GM21390 (cell line): ENCODE measurements at regions not wholly inside any gene's neighbourhood (a gene's known extent, or its start where the extent isn't known, plus 50 kb on each side); places are given as distances from the start of the nearest gene placed in this dataset.
"Not testable (repeated sequence)": the region's sequence is repeated elsewhere in the genome, so short reads cannot be mapped to it uniquely, and the experiment has no call there.

ENCODE experiments used
- ATAC-seq: cut with Tn5 transposase; IDR thresholded peaks from one replicate; pipeline ENCODE4 v1.9.1; 2021; ENCODE audit not compliant: unreplicated experiment

GRCh38 chr5:86671536-86671935, 53.8 kb downstream of the COX7C start:
- ATAC-seq, result no peak

DNA sequence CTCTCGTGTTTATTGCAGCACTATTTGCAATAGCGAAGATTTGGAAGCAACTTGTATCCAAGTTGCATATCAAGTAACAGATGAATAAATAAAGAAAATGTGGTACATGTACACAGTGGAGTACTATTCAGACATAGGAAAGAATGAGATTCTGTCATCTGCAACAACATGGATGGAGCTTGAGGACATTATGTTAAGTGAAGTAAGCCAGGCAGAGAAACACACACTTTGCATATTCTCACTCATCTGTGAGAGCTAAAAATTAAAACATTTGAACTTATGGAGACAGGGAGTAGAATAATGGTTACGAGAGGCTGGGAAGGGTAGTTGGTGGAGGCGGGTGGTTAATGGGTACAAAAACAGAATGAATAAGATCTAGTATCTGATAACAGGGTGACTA, 56.3 kb downstream of the COX7C start:
- ATAC-seq, result no peak

DNA sequence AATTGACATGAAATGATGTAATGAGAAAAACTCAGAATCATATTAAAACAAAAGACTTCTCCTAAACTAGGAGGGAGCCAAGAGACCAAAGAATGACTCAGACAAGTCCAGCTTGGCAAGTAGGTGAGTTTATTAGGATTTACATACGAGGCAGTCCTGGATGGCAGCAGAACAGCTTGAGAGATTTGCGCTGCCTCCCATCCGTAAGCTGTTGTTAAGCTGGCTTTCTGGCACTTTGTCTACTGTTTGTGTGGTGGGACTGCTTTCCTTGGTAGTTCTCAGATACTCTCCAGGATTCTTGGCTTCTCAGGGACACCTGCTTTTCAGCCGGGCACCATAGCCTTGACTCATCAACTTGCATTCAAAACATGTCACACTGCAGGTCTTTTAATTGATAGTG, 57.6 kb downstream of the COX7C start:
- no peak for ATAC-seq

DNA sequence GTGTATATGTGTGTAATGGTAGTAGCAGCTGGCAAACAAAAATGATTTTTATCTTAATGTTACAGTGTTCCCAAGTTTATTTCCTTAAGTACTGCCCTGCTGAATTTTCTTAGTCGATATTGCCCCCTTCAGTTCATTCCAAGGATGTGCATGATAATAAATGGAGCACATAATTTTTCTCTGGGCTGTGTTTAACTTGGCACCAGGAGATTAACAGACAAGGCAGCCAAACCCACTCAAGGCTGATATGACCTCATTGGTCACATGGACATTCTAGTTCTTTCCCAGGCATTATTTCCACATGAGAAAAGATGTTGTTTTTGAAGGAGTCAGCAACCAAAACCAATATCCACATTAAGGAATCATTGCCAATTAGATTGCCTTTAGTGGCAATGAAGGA, 61.8 kb downstream of the COX7C start:
- peak; percentile 67 for ATAC-seq

GRCh38 chr5:86679949-86680348, 62.2 kb downstream of the COX7C start:
- no peak for ATAC-seq

DNA sequence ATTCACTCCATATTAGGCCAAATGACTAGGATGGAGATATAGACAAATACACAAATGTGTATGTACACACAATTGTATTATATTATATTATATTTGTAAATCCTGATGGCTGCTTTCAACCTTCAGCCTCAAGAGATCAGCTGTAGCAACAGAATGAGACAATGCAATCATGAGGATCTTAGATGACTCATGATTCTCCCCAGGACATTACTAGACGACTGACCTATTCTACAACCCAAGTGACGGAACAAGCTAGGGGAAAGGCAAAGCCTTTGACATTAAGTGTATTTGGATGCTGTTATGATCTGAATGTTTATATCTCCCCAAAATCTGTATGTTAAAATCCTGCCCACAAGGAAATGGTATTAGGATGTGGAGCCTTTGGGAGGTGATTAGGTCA, 66.5 kb downstream of the COX7C start:
- no peak for ATAC-seq

DNA sequence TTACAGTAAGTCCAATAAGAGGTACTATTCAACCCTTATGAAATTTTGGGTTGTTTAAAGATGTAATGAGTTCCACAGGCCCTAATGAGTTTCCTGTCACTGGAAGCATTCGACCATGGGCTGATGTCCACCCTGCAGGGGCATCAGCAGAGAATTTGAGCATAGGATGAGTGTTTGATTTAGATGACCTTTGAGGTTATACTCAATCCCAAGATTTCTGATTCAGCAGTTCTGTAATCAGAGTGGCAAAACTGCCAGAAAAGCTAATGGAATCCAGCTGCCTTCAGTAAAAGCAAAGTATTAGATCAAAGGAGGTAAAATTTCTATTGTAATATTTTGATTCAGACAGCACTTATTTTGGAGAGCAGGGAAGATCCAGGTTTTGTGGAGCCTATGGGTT, 68.3 kb downstream of the COX7C start:
- no peak for ATAC-seq

DNA sequence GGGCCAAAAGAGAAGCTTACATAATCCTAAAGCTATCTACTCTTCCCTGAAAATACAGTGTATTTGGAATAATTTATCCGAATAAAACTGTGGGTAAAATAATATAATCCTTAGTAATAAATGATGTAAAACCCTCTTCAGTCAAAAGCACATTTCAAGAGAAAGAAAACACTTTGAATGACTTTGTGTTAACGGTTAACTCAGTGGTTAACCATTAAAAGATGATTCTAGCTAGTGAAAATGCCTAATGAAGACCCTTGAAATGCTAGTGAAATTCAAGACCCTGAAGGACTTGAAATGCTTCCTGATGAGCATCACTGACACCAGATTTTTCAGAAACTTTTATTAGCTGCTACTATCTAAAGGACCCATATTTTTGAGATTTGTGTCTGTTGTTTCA, 70.7 kb downstream of the COX7C start:
- ATAC-seq, result no peak

DNA sequence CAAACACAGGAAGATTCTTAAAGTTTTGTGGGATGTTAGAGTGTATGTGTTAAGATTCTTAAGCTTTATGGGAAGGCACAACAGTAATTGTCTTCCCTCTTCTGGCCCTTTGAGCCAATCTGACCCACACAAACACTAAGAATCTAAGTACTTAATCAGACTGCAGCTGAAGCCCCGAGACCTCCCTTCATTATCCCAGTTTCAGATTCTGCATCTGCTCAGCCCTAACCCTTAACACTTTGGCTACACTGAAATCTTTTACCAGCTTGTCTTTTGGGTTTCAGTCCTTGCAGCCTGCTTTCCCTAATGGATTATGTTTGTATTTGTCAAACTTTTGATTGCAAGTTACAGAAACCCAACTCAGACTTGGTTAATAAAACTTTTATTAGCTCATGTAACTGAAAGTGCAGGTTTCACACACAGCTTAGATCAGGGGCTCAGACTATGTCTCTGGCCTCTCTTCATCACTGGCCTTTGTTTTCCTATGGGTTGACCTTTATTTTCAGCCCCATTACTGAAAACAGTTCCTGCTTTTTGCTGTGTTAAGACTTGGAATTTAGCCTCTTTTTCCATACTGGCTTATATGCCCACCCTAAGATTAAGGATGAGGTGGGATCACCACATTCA, 71.5 kb downstream of the COX7C start:
- no peak for ATAC-seq

- no peak for ATAC-seq
Measured at GRCh38 chr5:86709157-86709881, 91.6 kb downstream of the COX7C start.

DNA sequence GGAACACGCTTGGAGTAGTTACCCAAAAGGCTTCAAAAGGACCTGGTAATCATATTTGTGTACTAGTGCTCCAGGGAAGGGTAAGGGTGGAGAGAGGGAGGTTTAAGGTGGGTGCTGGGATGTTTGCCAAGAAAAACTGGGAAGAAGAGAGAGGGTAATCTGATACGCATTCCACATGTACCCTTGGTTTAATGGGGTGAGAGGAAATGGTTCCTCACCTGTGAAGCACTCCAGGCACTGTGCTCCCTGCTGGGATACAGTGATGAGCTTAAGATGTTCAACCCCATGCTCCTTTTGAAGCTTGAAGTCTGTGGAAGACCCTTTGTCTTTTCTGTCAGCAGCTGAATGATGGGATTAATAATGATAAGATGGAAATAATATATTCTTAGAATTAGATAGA, 98.4 kb downstream of the COX7C start:
- ATAC-seq, result no peak

GRCh38 chr5:86731319-86732117, 113.8 kb downstream of the COX7C start:
- ATAC-seq, result not testable (repeated sequence)

- no peak for ATAC-seq
Measured at GRCh38 chr5:86735370-86735769, 117.6 kb downstream of the COX7C start.

GRCh38 chr5:86737579-86737978, 119.8 kb downstream of the COX7C start:
- ATAC-seq, result no peak

DNA sequence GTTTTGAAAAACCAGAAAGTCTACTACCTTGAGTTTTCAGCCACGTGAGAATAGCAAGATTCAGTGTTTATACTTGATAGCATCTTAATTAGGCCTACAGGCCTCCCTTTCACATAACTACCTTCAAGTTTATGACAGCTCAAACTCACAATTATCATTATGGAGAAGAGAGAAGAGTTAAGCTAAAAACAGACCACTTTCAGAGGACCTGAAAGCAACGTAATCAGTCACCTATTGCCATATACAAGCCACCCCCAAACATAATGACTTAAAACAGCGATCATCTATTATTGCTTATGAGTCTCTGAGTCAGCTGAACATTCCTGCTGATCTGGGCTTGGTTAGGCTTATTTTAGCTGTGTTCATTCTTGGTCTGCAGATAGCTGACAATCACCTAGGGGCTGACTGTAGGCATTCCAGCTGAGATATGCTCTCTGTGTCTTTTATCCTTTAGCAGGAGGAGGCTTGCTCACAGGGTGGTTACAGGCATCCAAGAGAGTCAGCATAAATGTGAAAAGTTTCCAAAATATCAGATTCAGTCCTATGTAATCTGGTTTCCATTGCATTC, 130.9 kb downstream of the COX7C start:
- no peak for ATAC-seq

DNA sequence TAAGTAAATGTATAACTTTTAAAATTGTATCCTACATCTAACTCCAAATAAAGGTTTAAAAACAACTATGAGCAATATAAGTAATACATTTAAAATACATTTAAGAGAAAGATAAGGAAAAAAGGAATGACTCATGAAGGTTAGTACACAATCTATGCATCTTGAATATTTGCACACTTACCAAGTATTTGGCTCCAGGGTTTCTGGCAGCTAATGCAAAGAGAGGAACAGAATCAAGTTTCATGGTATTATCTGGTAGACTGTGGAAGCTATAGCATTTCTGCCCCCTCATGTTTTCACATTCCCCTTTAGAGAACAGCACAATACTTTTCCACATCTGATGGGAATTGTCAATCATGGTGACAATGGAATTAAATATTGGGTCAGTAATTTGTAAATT, 132.1 kb downstream of the COX7C start:
- no peak for ATAC-seq

- ATAC-seq, result no peak
Measured at GRCh38 chr5:86756839-86757238, 139.1 kb downstream of the COX7C start.

DNA sequence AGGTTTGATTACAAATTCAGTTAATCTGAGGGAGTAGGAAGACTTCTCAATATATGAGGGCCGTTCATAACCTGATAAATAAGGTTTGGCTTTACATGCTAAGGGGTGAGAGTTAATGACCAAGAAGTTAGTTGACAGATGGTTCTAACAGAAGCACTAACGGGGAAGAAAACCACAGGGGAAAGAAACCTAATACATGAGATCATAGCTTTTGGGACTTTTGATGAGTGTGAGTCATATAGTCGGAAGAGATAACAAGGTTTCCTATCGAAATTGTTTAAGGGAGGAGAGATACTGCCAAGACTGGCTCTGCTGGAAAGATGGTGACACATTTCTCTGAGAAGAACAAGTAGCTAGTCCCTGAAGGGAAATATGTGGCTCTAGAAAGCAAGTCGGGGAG, 140.1 kb downstream of the COX7C start:
- no peak for ATAC-seq

DNA sequence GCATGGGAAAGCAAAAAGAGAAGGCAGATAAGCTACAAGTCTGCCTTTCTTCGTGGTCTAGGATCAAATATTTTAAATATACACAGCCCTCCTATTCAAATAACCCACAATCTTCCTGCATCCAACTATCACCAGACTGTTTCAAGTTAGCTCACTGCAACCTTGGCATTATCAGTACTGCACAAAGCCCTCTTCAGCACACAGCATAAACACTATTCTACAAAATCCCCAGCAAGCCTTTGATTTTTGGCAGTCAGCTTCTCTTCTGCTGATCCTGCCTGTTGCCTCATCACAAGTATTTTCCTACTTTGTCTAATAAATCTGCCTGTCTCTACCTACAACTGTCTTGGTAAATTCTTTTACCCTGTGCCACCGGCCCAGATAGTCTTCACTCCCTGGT, 142.9 kb downstream of the COX7C start:
- ATAC-seq, result no peak

DNA sequence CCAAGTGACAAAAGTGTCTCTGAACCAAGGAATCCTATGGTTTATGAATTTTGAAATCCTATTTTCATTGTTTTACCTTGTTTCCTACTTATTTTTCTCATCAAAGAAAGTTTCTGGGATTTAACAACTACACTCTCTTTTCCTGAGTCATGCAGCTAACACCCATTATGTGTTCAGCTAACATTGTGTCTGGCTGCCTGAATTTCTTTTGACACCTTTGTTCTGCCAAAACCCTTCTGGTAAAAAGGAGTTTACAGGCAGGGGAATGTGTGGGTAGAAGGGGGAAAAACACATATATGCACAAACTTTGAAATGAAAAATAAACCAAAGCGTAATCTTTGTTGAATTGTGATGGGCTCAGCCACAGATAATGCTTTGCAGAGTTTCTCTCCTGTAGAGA, 146.2 kb downstream of the COX7C start:
- no peak for ATAC-seq

GRCh38 chr5:86765778-86766502, 148.2 kb downstream of the COX7C start:
- no peak for ATAC-seq
